Colon (tissue), 2 donors: ENCODE measurements at regions not wholly inside any gene's neighbourhood (a gene's known extent, or its start where the extent isn't known, plus 50 kb on each side); places are given as distances from the start of the nearest gene placed in this dataset.
"Not testable (repeated sequence)": the region's sequence is repeated elsewhere in the genome, so short reads cannot be mapped to it uniquely, and the experiment has no call there.

ENCODE experiments used
- FAIRE-seq: peaks from 2 replicates; lab custom pipeline; 2012; peaks lifted over from hg19 to GRCh38; lab: Jason Lieb, UNC
- donor health status: control.
- donor health status: control.

DNA sequence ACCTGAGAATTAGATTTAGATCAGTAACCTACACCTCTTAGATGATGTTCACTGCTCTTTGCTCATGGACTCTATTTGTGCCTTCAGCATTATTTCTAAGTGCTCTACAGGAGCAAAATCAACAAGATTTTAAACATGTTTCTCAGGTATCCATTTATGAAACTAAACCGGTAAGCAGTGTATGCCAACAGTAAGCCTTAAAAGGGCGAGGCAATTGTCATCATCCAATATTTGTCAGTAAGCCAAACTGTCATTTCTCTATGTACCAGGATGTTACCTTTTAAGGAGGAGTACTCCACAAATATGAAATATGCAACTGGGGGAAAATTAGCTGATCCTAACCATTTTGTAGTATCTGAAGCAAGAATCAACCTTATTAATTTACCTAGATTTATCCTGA is 69.6 kb upstream of the ZNF184 start:
- FAIRE-seq: no peak

DNA sequence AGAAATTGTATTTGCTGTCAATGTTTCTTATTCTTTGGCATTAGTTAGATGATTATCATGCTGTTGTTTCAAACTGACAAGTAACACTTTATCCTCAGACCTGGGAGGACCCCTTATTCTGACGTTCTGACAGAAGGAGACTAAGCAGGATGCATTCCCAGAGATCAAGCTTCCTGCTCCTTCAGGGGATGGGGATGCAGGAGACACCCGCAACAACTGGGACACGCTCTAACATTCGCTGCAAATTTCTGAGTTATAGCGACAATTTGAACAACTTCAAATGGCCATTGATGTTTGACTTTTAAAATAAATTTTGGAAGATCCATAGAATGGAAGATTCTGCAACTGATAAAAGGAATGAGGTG is 69.0 kb upstream of the ZNF184 start:
- FAIRE-seq: no peak

DNA sequence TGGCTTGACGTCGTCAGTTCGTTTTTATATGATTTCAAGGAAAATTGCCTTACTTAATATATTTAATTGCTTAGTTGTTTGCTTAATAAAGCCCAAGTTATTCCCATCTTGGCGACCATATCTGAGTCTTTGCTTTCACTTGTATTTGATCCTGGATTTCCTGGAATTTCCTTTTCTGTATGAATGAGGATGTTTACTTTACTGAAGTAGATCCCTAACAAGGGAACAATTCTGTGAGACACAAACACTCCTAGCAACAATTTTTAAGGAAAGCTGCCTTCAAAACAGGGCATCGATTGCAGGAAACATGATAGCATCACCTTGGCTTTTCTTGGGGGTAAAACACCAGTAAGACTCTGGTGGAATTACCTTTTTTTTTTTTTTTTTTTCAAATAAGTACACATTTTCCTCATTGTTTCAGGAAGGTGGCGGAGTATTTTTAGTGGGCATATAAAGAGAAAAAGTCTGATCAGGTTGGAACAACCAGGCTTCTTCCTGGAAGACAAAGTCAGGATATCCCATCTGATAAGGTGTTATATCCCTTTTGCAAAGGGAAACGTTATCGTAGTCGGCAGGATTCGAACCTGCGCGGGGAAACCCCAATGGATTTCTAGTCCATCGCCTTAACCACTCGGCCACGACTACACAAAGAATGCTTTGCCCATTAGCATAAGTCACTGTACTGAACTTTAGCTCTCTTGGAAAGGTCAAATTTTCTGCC is 68.5 kb upstream of the ZNF184 start:
- FAIRE-seq: no peak

GRCh38 chr6:27539551-27539950 is 66.6 kb upstream of the ZNF184 start:
- no peak for FAIRE-seq

GRCh38 chr6:27532820-27533538 is 60.1 kb upstream of the ZNF184 start:
- no peak for FAIRE-seq

- FAIRE-seq: no peak
These were observed 59.0 kb upstream of the ZNF184 start for GRCh38 chr6:27531772-27532459.

DNA sequence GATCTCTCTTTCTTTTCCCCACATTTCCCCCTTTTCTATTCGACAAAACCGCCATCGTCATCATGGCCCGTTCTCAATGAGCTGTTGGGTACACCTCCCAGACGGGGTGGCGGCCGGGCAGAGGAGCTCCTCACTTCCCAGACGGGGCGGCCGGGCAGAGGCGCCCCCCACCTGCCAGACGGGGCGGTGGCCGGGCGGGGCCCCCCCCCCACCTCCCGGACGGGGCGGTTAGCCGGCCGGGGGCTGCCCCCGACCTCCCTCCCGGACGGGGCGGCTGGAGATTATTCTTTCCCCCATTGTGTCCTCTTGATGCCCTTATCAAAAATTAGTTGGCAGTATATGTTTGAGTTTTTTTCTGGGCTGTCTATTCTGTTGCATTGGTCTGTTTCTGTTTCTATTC is 56.9 kb upstream of the ZNF184 start:
- not testable (repeated sequence) for FAIRE-seq

DNA sequence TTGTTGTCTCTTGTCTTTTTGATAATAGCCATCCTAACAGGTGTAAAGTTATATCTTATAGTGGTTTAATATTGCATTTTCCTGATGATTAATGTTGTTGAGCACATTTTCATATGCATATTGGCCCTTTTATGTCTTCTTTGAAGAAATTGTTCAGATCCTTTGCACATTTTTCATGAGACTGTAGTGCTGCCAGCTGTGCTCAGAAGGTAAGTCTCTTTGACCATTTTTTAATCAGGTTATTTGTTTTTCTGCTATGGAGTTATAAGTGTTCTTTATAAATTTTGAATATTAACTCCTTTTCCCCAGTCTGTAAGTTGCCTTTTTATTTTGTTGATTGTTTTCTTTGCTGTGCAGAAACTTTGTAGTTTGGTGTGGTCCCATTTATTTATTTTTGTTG is 55.8 kb upstream of the ZNF184 start:
- FAIRE-seq: no peak
